TTC549 (cell line): ENCODE measurements at regions not wholly inside any gene's neighbourhood (a gene's known extent, or its start where the extent isn't known, plus 50 kb on each side); places are given as distances from the start of the nearest gene placed in this dataset.

Source experiments
- FAIRE-seq: peaks from 2 replicates; lab custom pipeline; 2012; peaks lifted over from hg19 to GRCh38; lab: Jason Lieb, UNC

- no peak for FAIRE-seq
Measured at GRCh38 chr13:103878891-103879605, 812.8 kb upstream of the SLC10A2 start.

GRCh38 chr13:103876571-103876970, 810.4 kb upstream of the SLC10A2 start:
- FAIRE-seq: no peak

GRCh38 chr13:103873725-103874124, 807.5 kb upstream of the SLC10A2 start:
- FAIRE-seq: no peak

- no peak for FAIRE-seq
Measured at GRCh38 chr13:103866048-103866447, 799.8 kb upstream of the SLC10A2 start.

- no peak for FAIRE-seq
Measured at GRCh38 chr13:103862525-103862924, 796.3 kb upstream of the SLC10A2 start.

- no peak for FAIRE-seq
Measured at GRCh38 chr13:103859952-103860351, 793.7 kb upstream of the SLC10A2 start.

GRCh38 chr13:103852036-103852435, 785.8 kb upstream of the SLC10A2 start:
- FAIRE-seq: no peak

- FAIRE-seq: no peak
Measured at GRCh38 chr13:103844471-103844870, 778.3 kb upstream of the SLC10A2 start.

GRCh38 chr13:103839460-103839859, 773.2 kb upstream of the SLC10A2 start:
- no peak for FAIRE-seq

GRCh38 chr13:103835052-103835451, 768.8 kb upstream of the SLC10A2 start:
- FAIRE-seq: no peak

- no peak for FAIRE-seq
Measured at GRCh38 chr13:103833294-103833852, 767.2 kb upstream of the SLC10A2 start.

- no peak for FAIRE-seq
Measured at GRCh38 chr13:103815619-103816018, 749.4 kb upstream of the SLC10A2 start.

- no peak for FAIRE-seq
Measured at GRCh38 chr13:103812971-103813370, 746.8 kb upstream of the SLC10A2 start.

- FAIRE-seq: no peak
Measured at GRCh38 chr13:103812558-103812957, 746.3 kb upstream of the SLC10A2 start.

- no peak for FAIRE-seq
Measured at GRCh38 chr13:103810026-103810425, 743.8 kb upstream of the SLC10A2 start.

GRCh38 chr13:103805771-103806170, 739.6 kb upstream of the SLC10A2 start:
- FAIRE-seq: no peak

GRCh38 chr13:103803349-103803748, 737.1 kb upstream of the SLC10A2 start:
- FAIRE-seq: no peak

- FAIRE-seq: no peak
Measured at GRCh38 chr13:103799028-103799427, 732.8 kb upstream of the SLC10A2 start.

GRCh38 chr13:103795892-103796478, 729.8 kb upstream of the SLC10A2 start:
- FAIRE-seq: no peak

- FAIRE-seq: no peak
Measured at GRCh38 chr13:103794526-103794925, 728.3 kb upstream of the SLC10A2 start.

- FAIRE-seq: no peak
Measured at GRCh38 chr13:103788061-103788652, 721.9 kb upstream of the SLC10A2 start.

GRCh38 chr13:103772576-103772975, 706.4 kb upstream of the SLC10A2 start:
- FAIRE-seq: no peak

GRCh38 chr13:103762523-103762922, 696.3 kb upstream of the SLC10A2 start:
- no peak for FAIRE-seq
